SK-N-SH treated with all-trans-retinoic acid at 6 μM for 48 hours (cell line): ENCODE measurements at regions not wholly inside any gene's neighbourhood (a gene's known extent, or its start where the extent isn't known, plus 50 kb on each side); places are given as distances from the start of the nearest gene placed in this dataset.
A peak's percentile ranks its signal among the peaks of the same experiment; 100 is the strongest.

Experiments used
- ATAC-seq: fragments of 200-7000 bp; cut with Tn5 transposase; 3 replicates; pipeline ENCODE4 v1.9.1; 2020; ENCODE audit warnings: mild to moderate bottlenecking, moderate library complexity
- ARNTL ChIP-seq: fragments of 450-650 bp; formaldehyde crosslinking; IDR thresholded peaks from 2 replicates; pipeline ENCODE4 v1.5.0; 2020; ENCODE audit warnings: low read depth, mild to moderate bottlenecking, moderate library complexity, borderline replicate concordance
- BACH2 ChIP-seq: fragments of 250-450 bp; sonication (Bioruptor Pico); IDR thresholded peaks from 2 replicates; pipeline ENCODE4 v1.9.0; 2021; ENCODE audit warnings: mild to moderate bottlenecking, borderline replicate concordance
- CSRNP3 ChIP-seq: fragments of 250-450 bp; sonication (Bioruptor Pico); IDR thresholded peaks from 2 replicates; pipeline ENCODE4 v1.5.1; 2021; ENCODE audit warnings: mild to moderate bottlenecking, moderate library complexity
- ESRRG ChIP-seq: fragments of 250-450 bp; sonication (Bioruptor Pico); IDR thresholded peaks from 2 replicates; pipeline ENCODE4 v1.6.1; 2021; ENCODE audit warnings: mild to moderate bottlenecking
- GLIS3 ChIP-seq: fragments of 250-450 bp; sonication (Bioruptor Pico); IDR thresholded peaks from 2 replicates; pipeline ENCODE4 v1.5.0; 2020; ENCODE audit warnings: mild to moderate bottlenecking, moderate library complexity
- ISL1 ChIP-seq: fragments of 250-450 bp; sonication (Bioruptor Pico); IDR thresholded peaks from 2 replicates; pipeline ENCODE4 v2.1.2; 2022; ENCODE audit warnings: mild to moderate bottlenecking, moderate library complexity
- OSR1 ChIP-seq: fragments of 250-450 bp; sonication (Bioruptor Pico); IDR thresholded peaks from 2 replicates; pipeline ENCODE4 v1.8.0; 2022; ENCODE audit warnings: moderate library complexity, mild to moderate bottlenecking, inconsistent platforms
- PATZ1 ChIP-seq: fragments of 250-450 bp; sonication (Bioruptor Pico); IDR thresholded peaks from 2 replicates; pipeline ENCODE4 v1.8.0; 2020; ENCODE audit warnings: mild to moderate bottlenecking, moderate library complexity, borderline replicate concordance
- POU6F1 ChIP-seq: fragments of 250-450 bp; sonication (Bioruptor Pico); IDR thresholded peaks from 2 replicates; pipeline ENCODE4 v1.8.0; 2021; ENCODE audit warnings: low read depth, mild to moderate bottlenecking, moderate library complexity, borderline replicate concordance
- PPARA ChIP-seq: fragments of 250-450 bp; sonication (Bioruptor Pico); IDR thresholded peaks from 2 replicates; pipeline ENCODE4 v1.5.0; 2020; ENCODE audit warnings: mild to moderate bottlenecking, borderline replicate concordance
- RARB ChIP-seq: fragments of 250-450 bp; sonication (Bioruptor Pico); IDR thresholded peaks from 2 replicates; pipeline ENCODE4 v1.8.0; 2021; ENCODE audit warnings: mild to moderate bottlenecking, moderate library complexity
- SNAI2 ChIP-seq: fragments of 250-450 bp; sonication (Bioruptor Pico); IDR thresholded peaks from 2 replicates; pipeline ENCODE4 v1.5.0; 2020; ENCODE audit warnings: mild to moderate bottlenecking, moderate library complexity
- TCF4 ChIP-seq: fragments of 250-450 bp; sonication (Bioruptor Pico); IDR thresholded peaks from 2 replicates; pipeline ENCODE4 v1.8.0; 2021; ENCODE audit warnings: mild to moderate bottlenecking, moderate library complexity, borderline replicate concordance
- TOX ChIP-seq: fragments of 250-450 bp; sonication (Bioruptor Pico); IDR thresholded peaks from 2 replicates; pipeline ENCODE4 v1.8.0; 2021; ENCODE audit warnings: mild to moderate bottlenecking, moderate library complexity, borderline replicate concordance
- TSHZ2 ChIP-seq: fragments of 250-450 bp; sonication (Bioruptor Pico); IDR thresholded peaks from 2 replicates; pipeline ENCODE4 v1.5.0; 2020; ENCODE audit warnings: mild to moderate bottlenecking, moderate library complexity
- ZC3H10 ChIP-seq: fragments of 250-450 bp; sonication (Bioruptor Pico); IDR thresholded peaks from 2 replicates; pipeline ENCODE4 v1.5.1; 2021; ENCODE audit warnings: mild to moderate bottlenecking, moderate library complexity
- ZFP3 ChIP-seq: fragments of 250-450 bp; sonication (Bioruptor Pico); IDR thresholded peaks from 2 replicates; pipeline ENCODE4 v1.5.0; 2020; ENCODE audit warnings: mild to moderate bottlenecking, moderate library complexity
- ZFP30 ChIP-seq: fragments of 450-650 bp; formaldehyde crosslinking; IDR thresholded peaks from 2 replicates; pipeline ENCODE4 v1.5.0; 2022; ENCODE audit warnings: mild to moderate bottlenecking, moderate library complexity
- ZNF565 ChIP-seq: fragments of 450-650 bp; formaldehyde crosslinking; conservative IDR thresholded peaks from 2 replicates; pipeline ENCODE4 v1.5.0; 2020; ENCODE audit warnings: low read depth, mild to moderate bottlenecking, moderate library complexity
- ZNF70 ChIP-seq: fragments of 450-650 bp; formaldehyde crosslinking; IDR thresholded peaks from 2 replicates; pipeline ENCODE4 v1.5.0; 2020; ENCODE audit warnings: mild to moderate bottlenecking, moderate library complexity
- ZNF8 ChIP-seq: fragments of 450-650 bp; formaldehyde crosslinking; IDR thresholded peaks from 2 replicates; pipeline ENCODE4 v1.5.0; 2020; ENCODE audit warnings: mild to moderate bottlenecking, moderate library complexity
- TF ChIP-seq, protein P1 (sequence below): fragments of 250-450 bp; sonication (Bioruptor Pico); IDR thresholded peaks from 2 replicates; pipeline ENCODE4 v1.5.1; 2020; ENCODE audit warnings: low read depth, mild to moderate bottlenecking, moderate library complexity

DNA sequence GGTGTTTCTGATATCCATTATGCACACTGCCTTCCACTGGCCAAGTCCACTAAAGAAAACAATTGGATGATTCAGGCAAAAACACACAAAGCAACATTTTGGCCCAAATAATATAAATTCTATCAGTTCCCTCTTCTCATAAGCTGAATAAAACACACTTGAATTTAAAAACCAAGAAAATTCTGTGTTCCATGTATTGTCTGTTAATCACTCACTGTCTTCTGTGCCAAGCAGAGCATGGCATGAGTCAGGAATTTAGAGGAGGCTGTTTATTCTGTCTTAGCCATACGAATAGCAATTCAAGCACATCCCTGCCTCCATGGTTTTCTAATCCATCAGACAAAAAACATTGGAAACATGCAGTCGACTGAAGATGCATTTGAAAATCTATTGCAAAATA, 215.6 kb upstream of the UMPS start:
- TF ChIP-seq SNAI2 (CRISPR knock-in tag), result no peak
- no peak for TF ChIP-seq BACH2 (CRISPR knock-in tag)
- no peak for TF ChIP-seq PATZ1 (CRISPR knock-in tag)
- TF ChIP-seq ISL1 (CRISPR knock-in tag), result no peak
- TF ChIP-seq CSRNP3, result no peak
- TF ChIP-seq ZFP30 (CRISPR knock-in tag), result no peak
- TF ChIP-seq GLIS3 (CRISPR knock-in tag), result no peak
- no peak for TF ChIP-seq ZNF8
- no peak for TF ChIP-seq RARB (CRISPR knock-in tag)
- TF ChIP-seq ZFP3 (CRISPR knock-in tag), result no peak
- no peak for TF ChIP-seq ARNTL (CRISPR knock-in tag)
- no peak for TF ChIP-seq POU6F1 (CRISPR knock-in tag)
- TF ChIP-seq, all 23 proteins: peak for 0
- ATAC-seq, result peak; percentile 63

DNA sequence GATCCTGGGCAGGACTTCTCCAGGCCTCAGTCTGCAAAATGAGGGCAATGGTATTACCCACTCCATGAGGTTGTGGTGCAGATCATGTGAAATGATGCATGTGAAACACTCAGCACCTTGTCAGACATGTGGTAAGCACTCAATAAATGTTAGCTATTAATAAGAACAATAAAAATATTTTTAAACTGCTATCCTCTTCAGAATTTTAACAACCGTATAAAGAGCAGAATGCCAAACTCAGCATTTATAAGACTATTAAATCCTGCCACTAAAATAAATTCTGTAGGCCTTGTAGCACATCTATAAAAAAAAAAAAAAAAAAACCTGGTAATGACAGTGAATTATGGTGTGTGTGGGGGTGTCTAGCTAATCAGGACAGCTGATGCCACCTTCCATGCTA, 213.9 kb upstream of the UMPS start:
- ATAC-seq, result no peak
- TF ChIP-seq BACH2 (CRISPR knock-in tag) (no peak), TOX (CRISPR knock-in tag) (no peak), PPARA (no peak), CSRNP3 (no peak), ESRRG (no peak), ZNF70 (CRISPR knock-in tag) (no peak), ZNF8 (no peak), TSHZ2 (CRISPR knock-in tag) (no peak), ISL1 (CRISPR knock-in tag) (no peak), RARB (CRISPR knock-in tag) (no peak), PATZ1 (CRISPR knock-in tag) (no peak), ZFP30 (CRISPR knock-in tag) (no peak), ZC3H10 (CRISPR knock-in tag) (no peak), OSR1 (CRISPR knock-in tag) (no peak), GLIS3 (CRISPR knock-in tag) (no peak), ZNF565 (no peak), ARNTL (CRISPR knock-in tag) (no peak), SNAI2 (CRISPR knock-in tag) (no peak), TCF4 (CRISPR knock-in tag) (no peak)
- TF ChIP-seq, protein P1, sequence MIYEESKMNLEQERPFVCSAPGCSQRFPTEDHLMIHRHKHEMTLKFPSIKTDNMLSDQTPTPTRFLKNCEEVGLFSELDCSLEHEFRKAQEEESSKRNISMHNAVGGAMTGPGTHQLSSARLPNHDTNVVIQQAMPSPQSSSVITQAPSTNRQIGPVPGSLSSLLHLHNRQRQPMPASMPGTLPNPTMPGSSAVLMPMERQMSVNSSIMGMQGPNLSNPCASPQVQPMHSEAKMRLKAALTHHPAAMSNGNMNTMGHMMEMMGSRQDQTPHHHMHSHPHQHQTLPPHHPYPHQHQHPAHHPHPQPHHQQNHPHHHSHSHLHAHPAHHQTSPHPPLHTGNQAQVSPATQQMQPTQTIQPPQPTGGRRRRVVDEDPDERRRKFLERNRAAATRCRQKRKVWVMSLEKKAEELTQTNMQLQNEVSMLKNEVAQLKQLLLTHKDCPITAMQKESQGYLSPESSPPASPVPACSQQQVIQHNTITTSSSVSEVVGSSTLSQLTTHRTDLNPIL (CRISPR knock-in tag), result no peak
